ENCODE measurements at regions not wholly inside any gene's neighbourhood (a gene's known extent, or its start where the extent isn't known, plus 50 kb on each side); places are given as distances from the start of the nearest gene placed in this dataset.
"Not testable (repeated sequence)": the region's sequence is repeated elsewhere in the genome, so short reads cannot be mapped to it uniquely, and the experiment has no call there.

- no peak for FAIRE-seq
Observed at GRCh38 chr7:131027287-131027773, 293.3 kb upstream of the KLF14 start.

GRCh38 chr7:131028295-131028694 is 294.3 kb upstream of the KLF14 start:
- no peak for FAIRE-seq

GRCh38 chr7:131029002-131029401 is 295.0 kb upstream of the KLF14 start:
- FAIRE-seq: no peak

GRCh38 chr7:131031099-131031868 is 296.4 kb upstream of the MKLN1 start:
- FAIRE-seq: no peak

GRCh38 chr7:131032786-131033185 is 294.9 kb upstream of the MKLN1 start:
- FAIRE-seq: no peak

- FAIRE-seq: no peak
Observed at GRCh38 chr7:131034166-131034881, 293.4 kb upstream of the MKLN1 start.

GRCh38 chr7:131035088-131035770 is 292.4 kb upstream of the MKLN1 start:
- FAIRE-seq: no peak

GRCh38 chr7:131038153-131038552 is 289.5 kb upstream of the MKLN1 start:
- no peak for FAIRE-seq

GRCh38 chr7:131039355-131039762 is 288.3 kb upstream of the MKLN1 start:
- FAIRE-seq: no peak

GRCh38 chr7:131039836-131040235 is 287.8 kb upstream of the MKLN1 start:
- no peak for FAIRE-seq

- FAIRE-seq: peak; percentile 82
Observed at GRCh38 chr7:131040467-131040932, 287.2 kb upstream of the MKLN1 start.

GRCh38 chr7:131041012-131041695 is 286.5 kb upstream of the MKLN1 start:
- FAIRE-seq: not testable (repeated sequence)

- no peak for FAIRE-seq
Observed at GRCh38 chr7:131042269-131043160, 285.2 kb upstream of the MKLN1 start.

- no peak for FAIRE-seq
Observed at GRCh38 chr7:131045526-131045925, 282.1 kb upstream of the MKLN1 start.

- FAIRE-seq: no peak
Observed at GRCh38 chr7:131046246-131046645, 281.4 kb upstream of the MKLN1 start.

GRCh38 chr7:131047651-131048304 is 279.9 kb upstream of the MKLN1 start:
- no peak for FAIRE-seq

GRCh38 chr7:131051304-131051703 is 276.4 kb upstream of the MKLN1 start:
- no peak for FAIRE-seq

- FAIRE-seq: no peak
Observed at GRCh38 chr7:131052285-131052904, 275.3 kb upstream of the MKLN1 start.

- no peak for FAIRE-seq
Observed at GRCh38 chr7:131056007-131056406, 271.7 kb upstream of the MKLN1 start.

- FAIRE-seq: no peak
Observed at GRCh38 chr7:131057015-131057793, 270.5 kb upstream of the MKLN1 start.
